ENCODE measurements at regions not wholly inside any gene's neighbourhood (a gene's known extent, or its start where the extent isn't known, plus 50 kb on each side); places are given as distances from the start of the nearest gene placed in this dataset.

DNA sequence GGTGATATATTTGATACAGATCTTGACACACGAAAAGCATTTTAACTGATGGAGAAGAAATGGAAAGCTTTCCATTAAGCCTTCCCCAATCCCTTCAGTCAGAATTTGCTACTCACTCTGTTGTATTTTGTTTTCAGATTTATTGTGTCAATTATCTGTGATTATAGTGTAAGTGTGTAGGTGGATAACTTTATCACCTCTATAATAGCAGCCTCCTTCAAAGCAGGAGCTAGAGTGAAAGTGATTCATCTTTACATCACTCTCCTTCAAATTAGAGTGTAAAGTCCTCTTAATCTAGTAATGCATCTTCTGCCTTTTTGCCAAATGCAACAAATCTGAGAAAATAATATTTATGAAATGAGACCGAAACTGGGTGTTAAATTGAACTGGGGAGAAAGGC lies 459.7 kb upstream of the ZP4 start:
- no peak for DNase-seq (ENCODE audit: low read depth)
- no peak for TF ChIP-seq CTCF (IDR thresholded peaks at IDR 0.05; ENCODE audit: low read length, missing control alignments)
- no peak overlapping the region for H3K4me3 ChIP-seq (replicated peaks; ENCODE audit: low read depth, low read length)

- TF ChIP-seq CTCF (IDR thresholded peaks at IDR 0.05; ENCODE audit: low read length, missing control alignments), result no peak
- DNase-seq (ENCODE audit: low read depth), result no peak
- no peak overlapping the region for H3K4me3 ChIP-seq (replicated peaks; ENCODE audit: low read depth, low read length)
Measured at GRCh38 chr1:238346340-238346739, 455.6 kb upstream of the ZP4 start.

DNA sequence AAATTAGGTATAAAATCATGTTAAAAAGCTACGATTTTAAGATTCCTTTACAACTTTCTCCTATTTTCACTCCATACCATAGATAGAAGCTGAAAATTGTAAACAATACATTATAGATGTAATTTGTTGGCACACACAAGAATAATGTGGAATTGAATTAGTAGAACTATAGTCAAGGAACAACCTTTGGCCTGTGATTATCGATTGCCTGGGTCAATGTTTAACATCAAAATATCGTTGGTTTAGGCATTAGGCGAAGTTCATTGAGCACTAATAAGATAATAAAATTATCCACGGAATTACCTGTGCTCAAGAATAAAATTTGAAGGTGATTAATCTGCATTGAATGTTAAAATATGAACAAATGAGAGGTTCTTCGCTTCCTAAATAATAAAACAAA lies 455.1 kb upstream of the ZP4 start:
- TF ChIP-seq CTCF (IDR thresholded peaks at IDR 0.05; ENCODE audit: low read length, missing control alignments), result no peak
- DNase-seq (ENCODE audit: low read depth), result no peak
- no peak overlapping the region for H3K4me3 ChIP-seq (replicated peaks; ENCODE audit: low read depth, low read length)

- no peak overlapping the region for H3K4me3 ChIP-seq (replicated peaks; ENCODE audit: low read depth, low read length)
- TF ChIP-seq CTCF (IDR thresholded peaks at IDR 0.05; ENCODE audit: low read length, missing control alignments), result no peak
- peak; percentile 3 for DNase-seq (ENCODE audit: low read depth)
Measured at GRCh38 chr1:238343852-238344251, 453.1 kb upstream of the ZP4 start.

- no peak for TF ChIP-seq CTCF (IDR thresholded peaks at IDR 0.05; ENCODE audit: low read length, missing control alignments)
- no peak for DNase-seq (ENCODE audit: low read depth)
Measured at GRCh38 chr1:238341395-238341794, 450.7 kb upstream of the ZP4 start.

GRCh38 chr1:238340989-238341388 lies 450.3 kb upstream of the ZP4 start:
- no peak overlapping the region for H3K4me3 ChIP-seq (replicated peaks; ENCODE audit: low read depth, low read length)
- no peak for TF ChIP-seq CTCF (IDR thresholded peaks at IDR 0.05; ENCODE audit: low read length, missing control alignments)
- DNase-seq (ENCODE audit: low read depth), result no peak

More at GRCh38 chr1:238341395-238341794, 450.7 kb upstream of the ZP4 start:
- no peak overlapping the region for H3K4me3 ChIP-seq (replicated peaks; ENCODE audit: low read depth, low read length)

DNA sequence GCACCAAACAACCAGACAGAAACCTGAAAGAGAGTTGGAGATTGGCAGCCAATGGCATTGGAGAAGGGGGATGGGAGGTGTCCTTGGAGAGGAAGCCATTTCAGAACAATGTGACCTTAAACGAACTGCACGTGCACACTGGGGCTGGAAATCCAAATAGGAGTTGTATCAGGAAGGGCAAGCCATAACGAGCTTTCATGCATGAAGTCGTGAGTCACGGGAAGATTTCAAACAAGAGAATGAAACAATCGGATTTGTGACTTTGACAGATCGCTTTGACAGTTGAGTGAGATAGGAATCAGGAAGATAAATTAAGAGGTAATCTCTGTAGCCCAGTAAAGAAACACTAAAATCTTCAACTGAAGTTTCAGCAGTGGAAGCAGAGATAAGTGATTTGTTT lies 445.8 kb upstream of the ZP4 start:
- H3K4me3 ChIP-seq (replicated peaks; ENCODE audit: low read depth, low read length), result no peak overlapping the region
- DNase-seq (ENCODE audit: low read depth), result no peak
- no peak for TF ChIP-seq CTCF (IDR thresholded peaks at IDR 0.05; ENCODE audit: low read length, missing control alignments)

Measured in fibroblast of pulmonary artery (primary cell).